SK-N-SH treated with all-trans-retinoic acid at 6 μM for 48 hours (cell line): ENCODE measurements at regions not wholly inside any gene's neighbourhood (a gene's known extent, or its start where the extent isn't known, plus 50 kb on each side); places are given as distances from the start of the nearest gene placed in this dataset.

Experiments used
- ATAC-seq: fragments of 200-7000 bp; cut with Tn5 transposase; 3 replicates; pipeline ENCODE4 v1.9.1; 2020; ENCODE audit warnings: mild to moderate bottlenecking, moderate library complexity
- BACH2 ChIP-seq: fragments of 250-450 bp; sonication (Bioruptor Pico); IDR thresholded peaks from 2 replicates; pipeline ENCODE4 v1.9.0; 2021; ENCODE audit warnings: mild to moderate bottlenecking, borderline replicate concordance
- CSDC2 ChIP-seq: fragments of 250-450 bp; sonication (Bioruptor Pico); IDR thresholded peaks from 2 replicates; pipeline ENCODE4 v1.5.0; 2020; ENCODE audit warnings: mild to moderate bottlenecking, moderate library complexity
- ESRRG ChIP-seq: fragments of 250-450 bp; sonication (Bioruptor Pico); IDR thresholded peaks from 2 replicates; pipeline ENCODE4 v1.6.1; 2021; ENCODE audit warnings: mild to moderate bottlenecking
- GLIS3 ChIP-seq: fragments of 250-450 bp; sonication (Bioruptor Pico); IDR thresholded peaks from 2 replicates; pipeline ENCODE4 v1.5.0; 2020; ENCODE audit warnings: mild to moderate bottlenecking, moderate library complexity
- ISL1 ChIP-seq: fragments of 250-450 bp; sonication (Bioruptor Pico); IDR thresholded peaks from 2 replicates; pipeline ENCODE4 v2.1.2; 2022; ENCODE audit warnings: mild to moderate bottlenecking, moderate library complexity
- OSR1 ChIP-seq: fragments of 250-450 bp; sonication (Bioruptor Pico); IDR thresholded peaks from 2 replicates; pipeline ENCODE4 v1.8.0; 2022; ENCODE audit warnings: moderate library complexity, mild to moderate bottlenecking, inconsistent platforms
- PATZ1 ChIP-seq: fragments of 250-450 bp; sonication (Bioruptor Pico); IDR thresholded peaks from 2 replicates; pipeline ENCODE4 v1.8.0; 2020; ENCODE audit warnings: mild to moderate bottlenecking, moderate library complexity, borderline replicate concordance
- PPARA ChIP-seq: fragments of 250-450 bp; sonication (Bioruptor Pico); IDR thresholded peaks from 2 replicates; pipeline ENCODE4 v1.5.0; 2020; ENCODE audit warnings: mild to moderate bottlenecking, borderline replicate concordance
- RARB ChIP-seq: fragments of 250-450 bp; sonication (Bioruptor Pico); IDR thresholded peaks from 2 replicates; pipeline ENCODE4 v1.8.0; 2021; ENCODE audit warnings: mild to moderate bottlenecking, moderate library complexity
- SNAI2 ChIP-seq: fragments of 250-450 bp; sonication (Bioruptor Pico); IDR thresholded peaks from 2 replicates; pipeline ENCODE4 v1.5.0; 2020; ENCODE audit warnings: mild to moderate bottlenecking, moderate library complexity
- TCF4 ChIP-seq: fragments of 250-450 bp; sonication (Bioruptor Pico); IDR thresholded peaks from 2 replicates; pipeline ENCODE4 v1.8.0; 2021; ENCODE audit warnings: mild to moderate bottlenecking, moderate library complexity, borderline replicate concordance
- TOX ChIP-seq: fragments of 250-450 bp; sonication (Bioruptor Pico); IDR thresholded peaks from 2 replicates; pipeline ENCODE4 v1.8.0; 2021; ENCODE audit warnings: mild to moderate bottlenecking, moderate library complexity, borderline replicate concordance
- TSHZ2 ChIP-seq: fragments of 250-450 bp; sonication (Bioruptor Pico); IDR thresholded peaks from 2 replicates; pipeline ENCODE4 v1.5.0; 2020; ENCODE audit warnings: mild to moderate bottlenecking, moderate library complexity
- ZC3H10 ChIP-seq: fragments of 250-450 bp; sonication (Bioruptor Pico); IDR thresholded peaks from 2 replicates; pipeline ENCODE4 v1.5.1; 2021; ENCODE audit warnings: mild to moderate bottlenecking, moderate library complexity
- ZFP3 ChIP-seq: fragments of 250-450 bp; sonication (Bioruptor Pico); IDR thresholded peaks from 2 replicates; pipeline ENCODE4 v1.5.0; 2020; ENCODE audit warnings: mild to moderate bottlenecking, moderate library complexity
- ZFP30 ChIP-seq: fragments of 450-650 bp; formaldehyde crosslinking; IDR thresholded peaks from 2 replicates; pipeline ENCODE4 v1.5.0; 2022; ENCODE audit warnings: mild to moderate bottlenecking, moderate library complexity
- ZNF565 ChIP-seq: fragments of 450-650 bp; formaldehyde crosslinking; conservative IDR thresholded peaks from 2 replicates; pipeline ENCODE4 v1.5.0; 2020; ENCODE audit warnings: low read depth, mild to moderate bottlenecking, moderate library complexity
- ZNF8 ChIP-seq: fragments of 450-650 bp; formaldehyde crosslinking; IDR thresholded peaks from 2 replicates; pipeline ENCODE4 v1.5.0; 2020; ENCODE audit warnings: mild to moderate bottlenecking, moderate library complexity
- TF ChIP-seq, protein P1 (sequence below): fragments of 250-450 bp; sonication (Bioruptor Pico); IDR thresholded peaks from 2 replicates; pipeline ENCODE4 v1.8.0; 2021; ENCODE audit warnings: low read depth, mild to moderate bottlenecking, moderate library complexity, borderline replicate concordance
- TF ChIP-seq, protein P2 (sequence below): fragments of 250-450 bp; sonication (Bioruptor Pico); IDR thresholded peaks from 2 replicates; pipeline ENCODE4 v1.5.1; 2020; ENCODE audit warnings: low read depth, mild to moderate bottlenecking, moderate library complexity
- TF ChIP-seq, protein P3 (sequence below): fragments of 250-450 bp; sonication (Bioruptor Pico); IDR thresholded peaks from 2 replicates; pipeline ENCODE4 v1.5.1; 2021; ENCODE audit warnings: mild to moderate bottlenecking, moderate library complexity

DNA sequence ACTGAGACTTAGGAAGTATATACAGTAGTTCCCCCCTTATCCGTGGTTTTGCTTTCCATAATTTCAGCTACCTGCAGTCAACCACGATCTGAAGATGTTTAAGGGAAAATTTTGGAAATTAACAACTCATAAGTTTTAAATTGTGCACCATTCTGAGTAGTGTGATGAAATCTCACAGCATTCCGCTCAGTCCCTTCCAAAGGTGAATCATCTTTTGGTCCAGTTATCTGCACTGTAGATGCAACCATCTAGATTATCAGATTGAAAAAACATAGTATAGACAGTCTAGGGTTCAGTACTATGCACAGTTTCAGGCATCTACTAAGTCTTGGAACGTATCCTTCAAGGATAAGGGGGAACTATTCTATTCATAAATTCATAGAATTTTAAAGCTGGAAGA lies 109.0 kb downstream of the ANXA3 start:
- ATAC-seq, result no peak
- TF ChIP-seq ZNF565 (no peak), ZC3H10 (CRISPR knock-in tag) (no peak), CSDC2 (CRISPR knock-in tag) (no peak), PATZ1 (CRISPR knock-in tag) (no peak), TOX (CRISPR knock-in tag) (no peak), ZFP3 (CRISPR knock-in tag) (no peak), GLIS3 (CRISPR knock-in tag) (no peak)

DNA sequence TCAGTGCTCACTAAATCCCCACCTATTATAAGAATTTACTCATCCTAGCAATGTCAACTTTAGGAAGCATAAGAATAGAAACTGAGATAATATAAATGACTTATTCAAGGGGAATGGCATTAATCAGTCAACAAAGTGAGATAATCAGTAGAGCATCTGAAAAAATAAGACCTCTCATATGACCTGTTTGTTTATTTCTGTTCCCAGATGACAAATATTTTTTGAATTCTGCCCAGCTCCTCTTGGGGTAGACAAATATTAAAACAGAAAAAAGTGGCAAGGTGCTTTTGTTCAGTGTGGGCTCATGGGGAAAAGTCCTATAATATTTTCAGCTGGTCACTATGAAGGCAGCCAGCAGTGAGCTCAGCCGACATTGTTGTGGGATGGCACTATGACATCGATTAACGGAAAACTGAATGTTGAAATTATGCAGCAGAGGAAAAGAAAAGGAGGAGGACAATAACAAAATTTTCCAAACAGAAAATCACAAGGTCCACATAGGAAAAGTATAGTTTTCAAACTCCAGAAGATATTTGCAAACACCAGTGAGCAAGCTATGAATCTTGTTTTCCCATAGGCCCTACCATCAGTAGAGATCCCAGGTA lies 109.6 kb downstream of the ANXA3 start:
- TF ChIP-seq, protein P1, sequence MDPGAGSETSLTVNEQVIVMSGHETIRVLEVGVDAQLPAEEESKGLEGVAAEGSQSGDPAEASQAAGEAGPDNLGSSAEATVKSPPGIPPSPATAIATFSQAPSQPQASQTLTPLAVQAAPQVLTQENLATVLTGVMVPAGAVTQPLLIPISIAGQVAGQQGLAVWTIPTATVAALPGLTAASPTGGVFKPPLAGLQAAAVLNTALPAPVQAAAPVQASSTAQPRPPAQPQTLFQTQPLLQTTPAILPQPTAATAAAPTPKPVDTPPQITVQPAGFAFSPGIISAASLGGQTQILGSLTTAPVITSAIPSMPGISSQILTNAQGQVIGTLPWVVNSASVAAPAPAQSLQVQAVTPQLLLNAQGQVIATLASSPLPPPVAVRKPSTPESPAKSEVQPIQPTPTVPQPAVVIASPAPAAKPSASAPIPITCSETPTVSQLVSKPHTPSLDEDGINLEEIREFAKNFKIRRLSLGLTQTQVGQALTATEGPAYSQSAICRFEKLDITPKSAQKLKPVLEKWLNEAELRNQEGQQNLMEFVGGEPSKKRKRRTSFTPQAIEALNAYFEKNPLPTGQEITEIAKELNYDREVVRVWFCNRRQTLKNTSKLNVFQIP (CRISPR knock-in tag), result no peak
- no peak for TF ChIP-seq ZNF8
- TF ChIP-seq ZFP30 (CRISPR knock-in tag), result no peak
- TF ChIP-seq OSR1 (CRISPR knock-in tag), result no peak
- no peak for TF ChIP-seq ZC3H10 (CRISPR knock-in tag)
- TF ChIP-seq ISL1 (CRISPR knock-in tag), result no peak
- TF ChIP-seq PPARA (CRISPR knock-in tag), result no peak
- no peak for TF ChIP-seq RARB (CRISPR knock-in tag)
- TF ChIP-seq ZNF565, result no peak
- no peak for ATAC-seq

- no peak for ATAC-seq
- no peak for TF ChIP-seq ZFP30 (CRISPR knock-in tag)
- no peak for TF ChIP-seq SNAI2 (CRISPR knock-in tag)
- TF ChIP-seq, protein P2, sequence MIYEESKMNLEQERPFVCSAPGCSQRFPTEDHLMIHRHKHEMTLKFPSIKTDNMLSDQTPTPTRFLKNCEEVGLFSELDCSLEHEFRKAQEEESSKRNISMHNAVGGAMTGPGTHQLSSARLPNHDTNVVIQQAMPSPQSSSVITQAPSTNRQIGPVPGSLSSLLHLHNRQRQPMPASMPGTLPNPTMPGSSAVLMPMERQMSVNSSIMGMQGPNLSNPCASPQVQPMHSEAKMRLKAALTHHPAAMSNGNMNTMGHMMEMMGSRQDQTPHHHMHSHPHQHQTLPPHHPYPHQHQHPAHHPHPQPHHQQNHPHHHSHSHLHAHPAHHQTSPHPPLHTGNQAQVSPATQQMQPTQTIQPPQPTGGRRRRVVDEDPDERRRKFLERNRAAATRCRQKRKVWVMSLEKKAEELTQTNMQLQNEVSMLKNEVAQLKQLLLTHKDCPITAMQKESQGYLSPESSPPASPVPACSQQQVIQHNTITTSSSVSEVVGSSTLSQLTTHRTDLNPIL, result no peak
- TF ChIP-seq ZFP3 (CRISPR knock-in tag), result no peak
- TF ChIP-seq ZC3H10 (CRISPR knock-in tag), result no peak
- no peak for TF ChIP-seq PPARA (CRISPR knock-in tag)
- no peak for TF ChIP-seq BACH2 (CRISPR knock-in tag)
- no peak for TF ChIP-seq TCF4
- no peak for TF ChIP-seq ESRRG (CRISPR knock-in tag)
- TF ChIP-seq, protein P1 (CRISPR knock-in tag), result no peak
- TF ChIP-seq GLIS3 (CRISPR knock-in tag), result no peak
- no peak for TF ChIP-seq OSR1 (CRISPR knock-in tag)
- no peak for TF ChIP-seq PATZ1 (CRISPR knock-in tag)
- TF ChIP-seq, protein P3, sequence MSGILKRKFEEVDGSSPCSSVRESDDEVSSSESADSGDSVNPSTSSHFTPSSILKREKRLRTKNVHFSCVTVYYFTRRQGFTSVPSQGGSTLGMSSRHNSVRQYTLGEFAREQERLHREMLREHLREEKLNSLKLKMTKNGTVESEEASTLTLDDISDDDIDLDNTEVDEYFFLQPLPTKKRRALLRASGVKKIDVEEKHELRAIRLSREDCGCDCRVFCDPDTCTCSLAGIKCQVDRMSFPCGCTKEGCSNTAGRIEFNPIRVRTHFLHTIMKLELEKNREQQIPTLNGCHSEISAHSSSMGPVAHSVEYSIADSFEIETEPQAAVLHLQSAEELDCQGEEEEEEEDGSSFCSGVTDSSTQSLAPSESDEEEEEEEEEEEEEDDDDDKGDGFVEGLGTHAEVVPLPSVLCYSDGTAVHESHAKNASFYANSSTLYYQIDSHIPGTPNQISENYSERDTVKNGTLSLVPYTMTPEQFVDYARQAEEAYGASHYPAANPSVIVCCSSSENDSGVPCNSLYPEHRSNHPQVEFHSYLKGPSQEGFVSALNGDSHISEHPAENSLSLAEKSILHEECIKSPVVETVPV, result no peak
- TF ChIP-seq TSHZ2 (CRISPR knock-in tag), result no peak
- TF ChIP-seq CSDC2 (CRISPR knock-in tag), result no peak
- no peak for TF ChIP-seq ZNF8
Measured at GRCh38 chr4:78661921-78662521, 110.5 kb downstream of the ANXA3 start.
